Transverse colon (tissue), 4 donors: ENCODE measurements at regions not wholly inside any gene's neighbourhood (a gene's known extent, or its start where the extent isn't known, plus 50 kb on each side); places are given as distances from the start of the nearest gene placed in this dataset.
A peak's percentile ranks its signal among the peaks of the same experiment; 100 is the strongest.

ENCODE experiments used
- DNase-seq: peaks from one replicate; pipeline ENCODE4 v3.0.0-alpha.2; 2019
- H3K27ac ChIP-seq, 4 donors: fragments of 200-600 bp; sonication (generic); 2 replicates each; pipeline ENCODE4 v1.5.1; 2016 to 2018; ENCODE audit warnings: inconsistent platforms in 4 of 4
- H3K27me3 ChIP-seq: fragments of 200-600 bp; sonication (generic); 2 replicates; pipeline ENCODE4 v1.5.1; 2017; ENCODE audit warnings: inconsistent platforms
- H3K36me3 ChIP-seq, 4 donors: fragments of 200-600 bp; sonication (generic); 2 replicates each; pipeline ENCODE4 v1.5.1; 2017 to 2019; ENCODE audit warnings: inconsistent platforms in 4 of 4
- H3K4me1 ChIP-seq, 4 donors: fragments of 200-600 bp; sonication (generic); 2 replicates each; pipeline ENCODE4 v1.5.1; 2017 to 2020; ENCODE audit warnings: inconsistent platforms in 4 of 4
- H3K4me3 ChIP-seq, 4 donors: fragments of 200-600 bp; sonication (generic); 1 replicate in 1 of 4; 2 replicates in 3 of 4; pipeline versions ENCODE4 v1.5.1 to v1.6.1; 2017 to 2019; ENCODE audit warnings: inconsistent platforms in 4 of 4
- H3K9me3 ChIP-seq, 2 donors: fragments of 200-600 bp; sonication (generic); 2 replicates each; pipeline ENCODE4 v1.5.1; 2017 to 2019; ENCODE audit warnings: inconsistent platforms in 2 of 2
- EP300 ChIP-seq: sonication (generic); formaldehyde crosslinking; IDR thresholded peaks from one replicate; pipeline ENCODE4 v1.6.1; 2017; ENCODE audit warnings: antibody characterized with exemption, low read depth
- POLR2A ChIP-seq: fragments of 450-650 bp; IDR thresholded peaks from one replicate; pipeline ENCODE4 v1.6.1; 2016; ENCODE audit warnings: antibody characterized with exemption, mild to moderate bottlenecking, moderate library complexity
- POLR2AphosphoS5 ChIP-seq, 3 donors: sonication (generic); formaldehyde crosslinking; IDR thresholded peaks; one replicate each; pipeline ENCODE4 v1.6.1; 2016; ENCODE audit warnings: antibody characterized with exemption in 3 of 3
- WGBS, 2 donors: methylation state at CpG; one replicate each; pipeline ENCODE4 v1.1.5; 2018; ENCODE audit warnings: low coverage in 1 of 2; 5-methylcytosine and 5-hydroxymethylcytosine counted together
- in situ Hi-C, 4 donors: fragments of 200-750 bp; cut with MboI; loops; one replicate each; pipeline versions ENCODE4 v1.15.0 to v1.15.1; 2017; ENCODE audit warnings: low sequenced_read_pairs in 3 of 4, low pct_ligation_motif_present in 1 of 4, low pct_unique_long_range_greater_than_20kb in 1 of 4
- intact Hi-C: fragments of 100-400 bp; cut with DNase I; formaldehyde crosslinking; loops from one replicate; pipeline ENCODE4 v1.15.1; 2023; ENCODE audit warnings: low total_unique reads
- TF ChIP-seq, protein P1 (sequence below), 5 experiments: fragments of 200-600 bp in 3 of 5; fragments of 450-650 bp in 2 of 5; sonication (generic) in 3 of 5; IDR thresholded peaks; 1 replicate in 2 of 5; 2 replicates in 3 of 5; pipeline ENCODE4 v1.5.1; 2016 to 2017; ENCODE audit warnings: antibody characterized with exemption in 5 of 5, inconsistent platforms in 3 of 5, mild to moderate bottlenecking in 2 of 5, moderate library complexity in 1 of 5

- Histone ChIP-seq H3K4me1 (peaks cover 0 to 11% (median 0%) of the 10 kb centered on the region in 4 donors), H3K36me3 (no peaks in the 10 kb centered on the region), H3K4me3 (no peak overlapping the region), H3K27me3 (no peaks in the 10 kb centered on the region), H3K9me3 (no peaks in the 10 kb centered on the region), H3K27ac (no peak overlapping the region)
- in situ Hi-C loops (no loop called here), intact Hi-C loops (no loop called here)
- TF ChIP-seq POLR2A, result no peak
- TF ChIP-seq, protein P1, sequence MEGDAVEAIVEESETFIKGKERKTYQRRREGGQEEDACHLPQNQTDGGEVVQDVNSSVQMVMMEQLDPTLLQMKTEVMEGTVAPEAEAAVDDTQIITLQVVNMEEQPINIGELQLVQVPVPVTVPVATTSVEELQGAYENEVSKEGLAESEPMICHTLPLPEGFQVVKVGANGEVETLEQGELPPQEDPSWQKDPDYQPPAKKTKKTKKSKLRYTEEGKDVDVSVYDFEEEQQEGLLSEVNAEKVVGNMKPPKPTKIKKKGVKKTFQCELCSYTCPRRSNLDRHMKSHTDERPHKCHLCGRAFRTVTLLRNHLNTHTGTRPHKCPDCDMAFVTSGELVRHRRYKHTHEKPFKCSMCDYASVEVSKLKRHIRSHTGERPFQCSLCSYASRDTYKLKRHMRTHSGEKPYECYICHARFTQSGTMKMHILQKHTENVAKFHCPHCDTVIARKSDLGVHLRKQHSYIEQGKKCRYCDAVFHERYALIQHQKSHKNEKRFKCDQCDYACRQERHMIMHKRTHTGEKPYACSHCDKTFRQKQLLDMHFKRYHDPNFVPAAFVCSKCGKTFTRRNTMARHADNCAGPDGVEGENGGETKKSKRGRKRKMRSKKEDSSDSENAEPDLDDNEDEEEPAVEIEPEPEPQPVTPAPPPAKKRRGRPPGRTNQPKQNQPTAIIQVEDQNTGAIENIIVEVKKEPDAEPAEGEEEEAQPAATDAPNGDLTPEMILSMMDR (IDR thresholded peaks at IDR 0.05), result no peak
- TF ChIP-seq POLR2AphosphoS5 (IDR thresholded peaks at IDR 0.05), result no peak
- TF ChIP-seq EP300, result no peak
- DNase-seq, result no peak
- WGBS, 2 donors, result 93 to 100% methylated on average over 1 to 7 of the region's 7 CpGs
These were observed 1108.6 kb downstream of the TAF11L14 start for GRCh38 chr5:18742830-18743229.

DNA sequence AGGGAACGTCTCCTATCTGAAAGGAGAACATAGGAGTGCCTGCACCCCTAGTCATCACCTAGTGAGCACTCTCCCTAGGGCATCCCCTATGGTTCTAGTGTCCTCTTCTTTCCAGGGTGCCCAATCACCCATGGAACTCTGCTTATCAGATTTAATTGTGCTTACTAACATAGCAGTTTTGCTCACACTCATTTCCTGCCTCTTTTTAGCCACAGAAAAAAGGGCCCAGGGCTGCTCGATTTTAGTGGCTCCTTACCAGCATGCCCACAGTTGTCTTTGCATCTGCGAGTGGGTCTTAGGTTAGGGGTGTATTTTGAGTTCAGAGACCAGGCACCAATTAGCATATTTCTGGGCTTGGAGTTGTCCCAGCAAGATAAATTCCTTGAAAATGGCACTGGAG, 1110.2 kb downstream of the TAF11L14 start:
- Histone ChIP-seq H3K4me3 (peak overlapping the region in 1 of 4 donors; percentile 60), H3K36me3 (no peaks in the 10 kb centered on the region), H3K4me1 (peaks cover 0 to 11% (median 0%) of the 10 kb centered on the region in 4 donors), H3K9me3 (no peaks in the 10 kb centered on the region), H3K27me3 (no peaks in the 10 kb centered on the region), H3K27ac (peak overlapping the region in 2 of 4 donors; percentile 78 to 86)
- in situ Hi-C loops, result no loop called here
- intact Hi-C loops, result no loop called here
- DNase-seq, result no peak
- WGBS, 2 donors, result 60 to 80% methylated on average over 1 to 3 of the region's 3 CpGs
- TF ChIP-seq POLR2AphosphoS5 (IDR thresholded peaks at IDR 0.05) (no peak), POLR2A (no peak), EP300 (no peak)
- TF ChIP-seq, protein P1 (IDR thresholded peaks at IDR 0.05), result no peak

GRCh38 chr5:18745042-18745987, 1111.1 kb downstream of the TAF11L14 start:
- Histone ChIP-seq H3K4me3 (peak overlapping the region; percentile 36 to 60 (median 44)), H3K27ac (peak overlapping the region; percentile 74 to 86 (median 80)), H3K9me3 (no peaks in the 10 kb centered on the region), H3K4me1 (peaks cover 0 to 11% (median 0%) of the 10 kb centered on the region in 4 donors), H3K36me3 (no peaks in the 10 kb centered on the region), H3K27me3 (no peaks in the 10 kb centered on the region)
- in situ Hi-C loops, result no loop called here
- DNase-seq, result peak; percentile 42
- intact Hi-C loops, result no loop called here
- 37 to 40% methylated on average over 2 to 13 of the region's 13 CpGs for WGBS, 2 donors
- TF ChIP-seq EP300 (no peak), POLR2AphosphoS5 (IDR thresholded peaks at IDR 0.05) (no peak), POLR2A (no peak)
- TF ChIP-seq, protein P1 (IDR thresholded peaks at IDR 0.05), result no peak

DNA sequence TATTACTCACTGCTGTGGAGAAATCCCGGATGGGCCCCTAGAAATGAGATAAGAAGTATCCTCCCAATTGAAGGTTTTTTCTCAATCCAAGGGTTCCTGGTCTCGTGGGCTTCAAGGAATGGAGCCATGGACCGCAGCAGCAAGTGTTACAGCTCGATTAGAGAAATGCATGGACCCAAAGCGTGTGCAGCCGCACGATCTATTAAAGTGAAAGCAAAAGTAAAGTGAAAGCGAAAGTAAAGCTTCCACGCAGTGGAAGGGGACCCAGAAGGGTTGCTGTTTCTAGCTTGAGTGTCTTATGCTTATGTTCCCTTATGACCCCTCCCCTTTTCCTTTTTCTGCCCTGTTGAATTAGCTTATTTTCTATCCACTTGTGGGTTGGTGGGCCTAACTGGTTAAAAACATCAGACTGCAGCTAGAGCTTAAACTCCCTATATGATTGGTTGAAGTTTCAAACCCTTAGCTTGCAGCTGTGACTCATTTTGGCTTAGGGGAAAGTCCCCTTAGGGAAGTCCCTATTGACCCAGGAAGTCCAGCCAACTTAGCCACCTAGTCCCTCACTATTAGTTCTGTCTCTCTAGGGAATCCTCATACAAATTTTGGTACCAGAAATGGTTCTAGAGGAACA, 1111.8 kb downstream of the TAF11L14 start:
- Histone ChIP-seq H3K27me3 (no peaks in the 10 kb centered on the region), H3K36me3 (no peaks in the 10 kb centered on the region), H3K27ac (peak overlapping the region; percentile 74 to 86 (median 80)), H3K4me1 (peaks cover 0 to 11% (median 0%) of the 10 kb centered on the region in 4 donors), H3K4me3 (peak overlapping the region; percentile 36 to 60 (median 44)), H3K9me3 (no peaks in the 10 kb centered on the region)
- WGBS, 2 donors, result 26 to 43% methylated on average over 9 of the region's 9 CpGs
- peak; percentile 37 for DNase-seq
- peak in 1 of 3 donors; percentile 35 for TF ChIP-seq POLR2AphosphoS5 (IDR thresholded peaks at IDR 0.05)
- TF ChIP-seq POLR2A, result no peak
- in situ Hi-C loops, result no loop called here
- intact Hi-C loops, result no loop called here
